ENCODE measurements at regions not wholly inside any gene's neighbourhood (a gene's known extent, or its start where the extent isn't known, plus 50 kb on each side); places are given as distances from the start of the nearest gene placed in this dataset.

GRCh38 chr12:111155521-111155920 is 213.4 kb downstream of the PHETA1 start:
- TF ChIP-seq CTCF (IDR thresholded peaks at IDR 0.05), result no peak
- TF ChIP-seq ZFX (IDR thresholded peaks at IDR 0.05; ENCODE audit: borderline replicate concordance), result no peak
